GDM1 (cell line): ENCODE measurements at regions not wholly inside any gene's neighbourhood (a gene's known extent, or its start where the extent isn't known, plus 50 kb on each side); places are given as distances from the start of the nearest gene placed in this dataset.
"Not testable (repeated sequence)": the region's sequence is repeated elsewhere in the genome, so short reads cannot be mapped to it uniquely, and the experiment has no call there.

Source experiments
- DNase-seq: peaks from one replicate; lab custom pipeline; 2025; lab: John Stamatoyannopoulos, UW

DNA sequence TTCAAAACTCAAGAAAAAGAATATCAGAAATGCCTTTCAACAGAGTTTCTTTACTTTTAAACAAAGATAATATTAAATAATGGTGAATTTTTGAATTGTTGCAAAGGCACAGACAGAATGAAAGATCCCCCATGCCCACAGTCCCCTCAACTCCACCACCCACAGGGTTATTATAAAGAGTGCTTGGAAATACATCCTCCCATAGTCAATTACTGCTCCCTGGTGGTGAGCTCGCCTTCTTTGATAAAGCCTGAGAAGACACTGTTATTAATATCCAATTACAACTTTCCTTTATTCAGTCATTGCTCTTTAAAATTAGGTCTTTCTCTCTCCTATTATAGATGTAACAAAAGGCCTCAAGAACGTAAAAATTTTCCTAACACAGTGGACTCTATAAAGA, 490.2 kb upstream of the RORB start:
- DNase-seq = no peak

- no peak for DNase-seq
Measured at GRCh38 chr9:74007833-74008232, 489.3 kb upstream of the RORB start.

GRCh38 chr9:74016004-74016403, 481.1 kb upstream of the RORB start:
- DNase-seq = no peak

DNA sequence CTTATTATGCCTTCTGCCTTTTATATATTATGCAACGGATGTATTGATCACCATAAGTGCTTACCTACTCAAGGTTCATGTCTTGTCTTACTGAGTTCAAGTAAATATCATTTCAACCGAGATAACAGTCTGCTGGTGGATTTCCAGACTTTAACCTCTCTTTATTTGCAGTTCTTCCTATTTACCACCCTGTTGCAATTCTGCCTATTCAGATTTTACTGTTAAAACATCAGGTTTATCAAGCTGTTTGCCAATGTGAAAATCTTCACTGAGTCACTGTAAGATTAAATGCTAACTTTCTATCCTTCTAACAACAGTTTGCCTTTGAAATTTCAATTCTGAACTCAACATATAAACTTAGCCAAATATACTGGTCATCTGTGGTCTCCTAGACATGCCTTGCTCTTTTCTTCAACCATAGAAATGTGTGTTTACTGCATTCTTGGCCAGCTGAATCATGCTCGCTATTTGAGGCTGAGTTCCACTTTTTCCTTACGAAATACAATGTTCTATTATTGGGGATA, 471.7 kb upstream of the RORB start:
- DNase-seq = no peak

DNA sequence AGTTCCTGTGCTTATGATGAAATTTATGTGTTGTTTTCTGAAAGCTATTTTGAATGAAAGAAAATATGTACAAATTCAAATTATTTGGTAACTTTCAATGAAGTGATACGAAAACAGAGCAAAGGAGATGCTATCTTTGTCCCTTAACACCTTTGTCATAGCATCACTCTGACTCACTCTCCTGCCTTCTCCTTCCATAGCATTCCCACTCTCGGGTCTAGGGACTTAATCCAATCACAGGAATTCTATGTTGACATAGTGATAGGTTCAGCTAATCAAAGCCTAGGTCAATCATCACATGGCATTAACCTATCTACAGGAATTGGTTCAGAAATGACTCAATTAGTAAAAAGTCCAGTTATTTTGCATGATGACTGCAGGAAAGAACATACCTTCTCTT, 464.7 kb upstream of the RORB start:
- DNase-seq = no peak

- DNase-seq = no peak
Measured at GRCh38 chr9:74035786-74036185, 461.3 kb upstream of the RORB start.

DNA sequence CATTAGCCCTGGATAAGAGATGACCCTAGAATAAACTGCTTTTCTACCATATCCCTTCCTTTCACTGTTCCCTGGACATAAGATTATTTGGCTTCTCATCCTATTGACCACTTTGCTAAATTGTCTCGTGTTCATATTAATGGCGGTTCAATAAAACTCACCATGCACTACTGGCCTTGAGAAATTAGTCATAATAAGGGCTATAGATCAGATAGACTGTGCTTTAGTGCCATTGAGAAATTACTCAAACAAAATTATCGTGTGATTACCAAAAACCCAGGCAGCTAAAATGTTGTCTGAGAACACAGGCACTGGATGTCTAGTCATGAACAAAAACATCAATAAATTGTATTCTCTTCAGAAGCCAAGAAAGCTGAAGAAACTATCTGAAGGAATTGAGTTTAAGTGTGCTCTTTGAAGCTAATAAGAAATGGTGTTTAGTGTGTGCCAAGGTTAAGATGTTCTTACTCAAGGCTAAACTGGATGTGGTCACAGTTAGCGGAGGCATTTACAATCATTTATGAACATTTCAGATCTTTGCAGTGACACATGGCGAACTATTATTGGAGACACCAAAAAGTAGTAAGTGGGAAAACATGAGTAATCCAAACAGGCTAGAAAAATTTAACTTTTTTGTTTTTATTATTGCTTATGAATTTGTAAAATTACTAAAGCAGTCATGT, 460.4 kb upstream of the RORB start:
- no peak for DNase-seq

- no peak for DNase-seq
Measured at GRCh38 chr9:74037274-74037673, 459.9 kb upstream of the RORB start.

- DNase-seq = no peak
Measured at GRCh38 chr9:74041588-74041987, 455.5 kb upstream of the RORB start.

DNA sequence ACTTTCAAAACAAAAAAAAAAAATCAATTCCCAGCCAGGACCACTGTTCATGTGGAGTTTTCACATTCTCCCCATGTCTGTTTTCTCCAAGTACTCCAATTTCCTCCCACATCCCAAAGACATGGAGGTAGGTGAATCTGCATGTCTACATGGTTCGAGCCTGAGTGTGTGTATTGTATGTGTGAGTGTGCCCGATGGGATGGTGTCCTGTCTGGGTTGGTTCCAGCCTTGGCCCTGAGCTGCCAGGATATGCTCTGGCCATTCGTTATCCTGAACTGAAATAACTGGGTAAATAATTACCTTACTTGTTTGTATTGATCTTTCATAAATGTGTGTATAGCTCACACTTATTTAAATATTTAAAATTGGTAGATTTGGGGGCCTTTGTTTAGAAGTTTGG, 452.3 kb upstream of the RORB start:
- DNase-seq = no peak

GRCh38 chr9:74056023-74056422, 441.1 kb upstream of the RORB start:
- DNase-seq = no peak

DNA sequence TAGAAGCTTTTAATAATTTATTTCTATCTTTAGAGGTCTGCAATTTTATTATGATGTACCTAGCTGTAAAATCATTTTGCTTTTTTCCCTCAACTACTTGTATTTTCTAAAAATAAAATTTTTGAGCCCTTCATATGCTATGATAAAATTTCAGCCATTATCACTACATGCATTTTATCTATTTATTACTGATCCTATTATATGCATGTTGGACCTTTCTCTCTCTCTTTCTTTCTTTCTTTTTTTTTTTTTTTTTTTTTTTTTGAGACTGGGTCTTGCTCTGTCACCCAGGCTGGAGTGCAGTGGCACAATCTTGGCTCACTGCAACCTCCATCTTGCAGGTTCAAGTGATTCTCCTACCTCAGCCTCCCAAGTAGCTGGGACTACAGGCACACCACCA, 440.1 kb upstream of the RORB start:
- DNase-seq = not testable (repeated sequence)

DNA sequence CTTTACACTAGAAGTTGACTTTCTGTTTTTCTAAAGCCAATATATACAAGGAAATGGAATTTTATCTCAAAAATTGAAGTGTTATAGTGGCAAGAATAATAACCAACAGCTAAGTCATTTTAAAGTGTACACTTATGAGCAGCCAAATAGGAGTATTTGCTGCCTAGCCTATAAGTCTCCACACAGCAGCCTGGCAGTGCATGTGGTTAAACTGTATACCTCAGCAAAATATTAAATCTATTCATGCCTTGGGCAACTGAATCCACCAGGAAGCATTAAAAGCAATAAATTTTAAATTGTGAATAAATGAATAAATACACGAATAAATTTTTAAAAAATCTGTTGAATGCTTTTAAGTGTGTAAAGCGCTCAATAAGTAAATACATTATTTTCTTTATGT, 432.4 kb upstream of the RORB start:
- no peak for DNase-seq

DNA sequence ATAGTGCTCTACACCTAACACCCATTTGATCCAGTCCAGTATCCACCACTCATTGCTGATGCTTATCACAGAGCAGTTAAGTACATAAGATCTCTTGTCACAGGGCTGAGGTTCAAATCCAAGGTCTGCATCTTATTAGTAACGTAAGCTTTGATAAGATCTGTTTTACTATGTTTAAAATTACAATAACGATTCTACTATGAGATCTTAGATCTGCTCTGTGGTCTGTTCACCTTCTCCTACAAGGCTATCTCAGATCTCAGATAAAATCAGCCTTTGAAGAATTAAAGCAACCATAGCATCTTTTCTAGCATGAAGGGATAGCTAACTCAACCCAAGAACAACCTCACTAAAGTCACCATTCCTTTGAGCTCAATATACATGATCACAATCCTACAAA, 431.0 kb upstream of the RORB start:
- DNase-seq = no peak

DNA sequence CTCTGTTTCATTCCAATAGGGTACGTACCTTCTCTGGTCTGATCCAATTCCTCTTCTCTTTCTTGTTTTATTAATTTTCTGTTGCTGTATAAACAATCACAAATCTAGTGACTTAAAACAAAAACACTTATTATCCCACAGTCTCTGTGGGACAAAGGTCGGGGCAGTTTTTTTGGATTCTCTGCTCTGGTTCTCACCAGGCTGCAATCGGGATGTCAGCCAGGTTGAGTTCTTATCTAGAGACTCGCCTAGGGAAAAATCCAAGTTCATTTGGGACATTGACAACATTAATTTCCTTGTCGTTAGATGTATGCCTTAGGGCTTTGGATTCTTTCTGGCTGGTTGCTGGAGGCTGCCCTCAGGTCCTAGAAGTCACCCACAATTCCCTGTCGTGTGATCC, 430.5 kb upstream of the RORB start:
- no peak for DNase-seq

- no peak for DNase-seq
Measured at GRCh38 chr9:74071502-74071901, 425.6 kb upstream of the RORB start.

- no peak for DNase-seq
Measured at GRCh38 chr9:74073897-74074296, 423.2 kb upstream of the RORB start.

GRCh38 chr9:74078647-74079046, 418.5 kb upstream of the RORB start:
- DNase-seq = no peak

- not testable (repeated sequence) for DNase-seq
Measured at GRCh38 chr9:74080652-74081051, 416.5 kb upstream of the RORB start.

GRCh38 chr9:74083681-74084433, 413.3 kb upstream of the RORB start:
- no peak for DNase-seq

GRCh38 chr9:74085384-74086037, 411.6 kb upstream of the RORB start:
- DNase-seq = not testable (repeated sequence)

DNA sequence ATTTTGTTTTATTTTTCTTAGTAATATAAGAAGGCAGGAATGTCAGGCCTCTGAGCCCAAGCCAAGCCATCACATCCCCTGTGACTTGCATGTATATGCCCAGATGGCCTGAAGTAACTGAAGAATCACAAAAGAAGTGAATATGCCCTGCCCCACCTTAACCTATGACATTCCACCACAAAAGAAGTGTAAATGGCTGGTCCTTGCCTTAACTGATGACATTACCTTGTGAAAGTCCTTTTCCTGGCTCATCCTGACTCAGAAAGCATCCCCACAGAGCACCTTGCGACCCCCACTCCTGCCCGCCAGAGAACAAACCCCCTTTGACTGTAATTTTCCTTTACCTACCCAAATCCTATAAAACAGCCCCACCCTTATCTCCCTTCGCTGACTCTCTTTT, 406.2 kb upstream of the RORB start:
- DNase-seq = not testable (repeated sequence)

GRCh38 chr9:74092491-74092834, 404.7 kb upstream of the RORB start:
- no peak for DNase-seq
